ENCODE measurements at regions not wholly inside any gene's neighbourhood (a gene's known extent, or its start where the extent isn't known, plus 50 kb on each side); places are given as distances from the start of the nearest gene placed in this dataset.

DNA sequence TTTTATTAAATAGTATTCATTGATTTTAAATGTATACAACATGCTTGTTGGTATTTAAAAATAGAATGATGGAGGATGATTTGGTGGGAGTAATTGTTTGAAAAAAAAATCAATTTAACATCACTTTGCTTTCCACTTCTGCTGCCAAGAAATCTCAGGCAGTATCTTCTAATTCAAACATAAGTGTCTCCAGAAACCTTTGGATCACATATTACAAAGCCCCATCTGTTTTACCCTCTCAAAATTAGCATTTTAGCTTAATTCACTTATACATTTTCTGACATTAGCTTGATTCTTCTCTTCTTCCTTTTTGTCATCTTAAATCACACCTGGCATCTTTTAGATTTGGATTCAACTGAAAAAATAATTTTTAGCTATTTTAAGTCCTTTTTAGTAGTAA is 72.9 kb upstream of the KMT2C start:
- H3K36me3 Mint-ChIP-seq (ENCODE audit: low read depth), result no peaks in the 10 kb centered on the region
- H3K4me1 Mint-ChIP-seq, result no peaks in the 10 kb centered on the region
- no peak overlapping the region for H3K4me3 Mint-ChIP-seq
- TF ChIP-seq, protein P1, sequence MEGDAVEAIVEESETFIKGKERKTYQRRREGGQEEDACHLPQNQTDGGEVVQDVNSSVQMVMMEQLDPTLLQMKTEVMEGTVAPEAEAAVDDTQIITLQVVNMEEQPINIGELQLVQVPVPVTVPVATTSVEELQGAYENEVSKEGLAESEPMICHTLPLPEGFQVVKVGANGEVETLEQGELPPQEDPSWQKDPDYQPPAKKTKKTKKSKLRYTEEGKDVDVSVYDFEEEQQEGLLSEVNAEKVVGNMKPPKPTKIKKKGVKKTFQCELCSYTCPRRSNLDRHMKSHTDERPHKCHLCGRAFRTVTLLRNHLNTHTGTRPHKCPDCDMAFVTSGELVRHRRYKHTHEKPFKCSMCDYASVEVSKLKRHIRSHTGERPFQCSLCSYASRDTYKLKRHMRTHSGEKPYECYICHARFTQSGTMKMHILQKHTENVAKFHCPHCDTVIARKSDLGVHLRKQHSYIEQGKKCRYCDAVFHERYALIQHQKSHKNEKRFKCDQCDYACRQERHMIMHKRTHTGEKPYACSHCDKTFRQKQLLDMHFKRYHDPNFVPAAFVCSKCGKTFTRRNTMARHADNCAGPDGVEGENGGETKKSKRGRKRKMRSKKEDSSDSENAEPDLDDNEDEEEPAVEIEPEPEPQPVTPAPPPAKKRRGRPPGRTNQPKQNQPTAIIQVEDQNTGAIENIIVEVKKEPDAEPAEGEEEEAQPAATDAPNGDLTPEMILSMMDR (conservative IDR thresholded peaks at IDR 0.05), result no peak
- H3K27ac Mint-ChIP-seq (ENCODE audit: unreplicated experiment), result no peak overlapping the region
- no peaks in the 10 kb centered on the region for H3K9me3 Mint-ChIP-seq
- DNase-seq (ENCODE audit: low read depth, low spot score), result no peak
- H3K27me3 Mint-ChIP-seq (ENCODE audit: low read depth), result no peaks in the 10 kb centered on the region

DNA sequence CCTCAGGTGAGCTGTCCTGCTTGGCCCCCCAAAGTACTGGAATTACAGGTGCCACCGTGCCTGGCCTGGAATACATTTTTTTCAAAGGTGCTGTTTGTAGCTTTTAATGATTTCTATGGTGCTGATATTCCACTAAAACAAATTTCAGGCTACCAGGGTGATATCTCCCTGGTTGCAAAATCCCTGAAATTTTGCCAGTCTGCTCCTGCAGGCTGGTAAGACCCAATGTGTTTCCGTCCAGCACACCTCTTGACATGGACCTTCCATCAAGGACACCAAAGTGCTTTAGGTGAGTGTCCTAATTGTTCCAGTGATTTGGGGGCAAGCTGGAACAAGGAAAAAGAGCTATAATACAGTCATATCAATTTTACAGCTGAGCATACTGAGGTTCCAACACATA is 69.8 kb upstream of the KMT2C start:
- H3K27me3 Mint-ChIP-seq (ENCODE audit: low read depth), result no peaks in the 10 kb centered on the region
- H3K36me3 Mint-ChIP-seq (ENCODE audit: low read depth), result no peaks in the 10 kb centered on the region
- H3K4me1 Mint-ChIP-seq, result no peaks in the 10 kb centered on the region
- H3K4me3 Mint-ChIP-seq, result no peak overlapping the region
- no peak overlapping the region for H3K27ac Mint-ChIP-seq (ENCODE audit: unreplicated experiment)
- no peak for DNase-seq (ENCODE audit: low read depth, low spot score)
- no peaks in the 10 kb centered on the region for H3K9me3 Mint-ChIP-seq
- TF ChIP-seq, protein P1 (conservative IDR thresholded peaks at IDR 0.05), result no peak

DNA sequence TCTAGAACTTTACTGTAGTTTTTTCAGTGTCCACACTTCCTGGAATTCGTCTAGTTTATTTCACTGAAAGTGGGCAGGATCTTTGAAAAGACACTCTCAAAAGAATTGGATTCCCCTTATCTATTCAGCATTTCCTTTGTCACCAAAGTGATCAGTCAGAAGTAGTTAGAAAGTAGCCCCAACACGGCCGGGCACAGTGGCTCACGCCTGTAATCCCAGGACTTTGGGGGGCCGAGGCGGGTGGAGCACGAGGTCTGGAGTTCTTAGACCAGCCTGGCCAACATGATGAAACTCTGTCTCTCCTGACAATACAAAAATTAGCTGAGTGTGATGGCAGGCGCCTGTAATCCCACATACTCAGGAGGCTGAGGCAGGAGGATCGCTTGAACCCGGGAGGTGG is 69.0 kb upstream of the KMT2C start:
- H3K27ac Mint-ChIP-seq (ENCODE audit: unreplicated experiment), result no peak overlapping the region
- no peaks in the 10 kb centered on the region for H3K4me1 Mint-ChIP-seq
- H3K4me3 Mint-ChIP-seq, result no peak overlapping the region
- no peaks in the 10 kb centered on the region for H3K36me3 Mint-ChIP-seq (ENCODE audit: low read depth)
- DNase-seq (ENCODE audit: low read depth, low spot score), result no peak
- H3K27me3 Mint-ChIP-seq (ENCODE audit: low read depth), result no peaks in the 10 kb centered on the region
- TF ChIP-seq, protein P1 (conservative IDR thresholded peaks at IDR 0.05), result no peak
- no peaks in the 10 kb centered on the region for H3K9me3 Mint-ChIP-seq

DNA sequence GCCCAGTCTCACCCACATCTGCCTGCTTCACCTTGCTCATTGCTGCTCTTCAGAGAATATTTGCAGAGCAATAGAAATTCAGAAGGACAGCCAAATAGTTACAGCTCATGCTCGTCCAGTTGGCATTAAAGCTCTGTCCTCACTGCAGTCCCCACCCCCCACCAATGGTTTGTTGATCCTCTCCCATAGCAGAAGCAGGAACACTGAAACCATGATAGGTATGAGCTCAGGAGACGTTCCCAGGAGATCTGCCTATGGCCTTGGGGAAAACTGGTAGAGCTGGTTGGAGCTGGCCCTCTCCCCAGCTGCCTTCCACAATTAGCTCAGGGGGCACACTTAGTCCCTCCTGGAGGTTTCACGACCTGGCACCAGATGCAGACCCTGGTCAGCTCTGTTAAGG is 68.6 kb upstream of the KMT2C start:
- H3K4me1 Mint-ChIP-seq, result no peaks in the 10 kb centered on the region
- no peak for DNase-seq (ENCODE audit: low read depth, low spot score)
- H3K4me3 Mint-ChIP-seq, result no peak overlapping the region
- no peaks in the 10 kb centered on the region for H3K36me3 Mint-ChIP-seq (ENCODE audit: low read depth)
- H3K27ac Mint-ChIP-seq (ENCODE audit: unreplicated experiment), result no peak overlapping the region
- no peaks in the 10 kb centered on the region for H3K27me3 Mint-ChIP-seq (ENCODE audit: low read depth)
- H3K9me3 Mint-ChIP-seq, result no peaks in the 10 kb centered on the region
- TF ChIP-seq, protein P1 (conservative IDR thresholded peaks at IDR 0.05), result no peak

DNA sequence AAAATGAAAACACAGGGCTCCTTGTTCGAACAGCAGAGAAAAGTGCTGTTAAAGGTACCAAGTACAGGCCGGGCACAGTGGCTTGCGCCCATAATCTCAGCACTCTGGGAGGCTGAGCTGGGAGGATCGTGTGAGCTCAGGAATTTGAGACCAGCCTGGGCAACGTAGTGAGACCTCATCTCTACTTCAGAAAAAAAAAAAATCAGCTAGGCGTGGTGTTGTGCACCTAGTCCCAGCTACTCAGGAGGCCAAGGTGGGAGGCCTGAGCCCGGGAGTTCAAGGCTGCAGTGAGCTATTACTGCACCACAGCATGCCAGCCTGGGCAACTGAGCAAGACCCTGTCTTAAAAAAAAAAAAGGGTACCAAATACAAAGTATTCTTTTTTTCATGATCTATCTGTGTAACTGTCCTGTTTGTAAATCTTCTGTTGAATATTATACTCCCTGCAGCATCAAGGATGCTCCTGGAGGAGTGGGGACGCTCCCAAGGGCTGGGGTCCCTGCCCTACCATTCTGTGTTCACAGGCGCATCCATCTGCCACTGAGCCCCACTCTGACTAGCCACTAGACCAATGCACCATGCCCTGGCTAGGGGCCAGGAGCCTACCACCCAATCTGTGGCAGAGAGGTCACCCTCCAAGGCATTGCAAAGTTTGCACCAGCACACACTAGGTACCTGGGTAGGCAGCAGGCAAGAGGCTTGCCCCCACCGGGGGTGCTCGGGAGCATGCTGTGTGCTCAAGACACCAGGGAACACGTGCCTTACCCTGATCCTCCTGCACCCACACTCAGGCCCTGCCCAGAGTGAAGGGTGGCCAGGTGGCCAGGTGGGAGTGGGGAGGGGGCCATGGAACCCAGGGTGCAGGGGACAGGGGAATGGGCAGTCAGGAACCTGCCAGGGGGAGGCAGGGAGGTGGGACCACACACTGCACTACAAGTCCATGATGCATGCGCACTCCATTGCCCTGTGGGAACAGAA is 67.3 kb upstream of the KMT2C start:
- Mint-ChIP-seq H3K4me3 (no peak overlapping the region), H3K36me3 (ENCODE audit: low read depth) (no peaks in the 10 kb centered on the region), H3K27me3 (ENCODE audit: low read depth) (no peaks in the 10 kb centered on the region), H3K4me1 (no peaks in the 10 kb centered on the region), H3K27ac (ENCODE audit: unreplicated experiment) (no peak overlapping the region), H3K9me3 (no peaks in the 10 kb centered on the region)
- no peak for DNase-seq (ENCODE audit: low read depth, low spot score)
- TF ChIP-seq, protein P1 (conservative IDR thresholded peaks at IDR 0.05), result no peak

Measured in neural crest cell (in vitro differentiated cells).